K562 (cell line): ENCODE measurements at regions not wholly inside any gene's neighbourhood (a gene's known extent, or its start where the extent isn't known, plus 50 kb on each side); places are given as distances from the start of the nearest gene placed in this dataset.

Source experiments
- ATAC-seq: fragments of 200-7000 bp; cut with Tn5 transposase; 3 replicates; pipeline ENCODE4 v1.9.1; 2020; ENCODE audit warnings: moderate library complexity
- BruUV-seq: library from RNA; stranded (reverse); fragments of 400-500 nt; replicated peaks from 2 replicates; lab custom pipeline; 2021; lab: Mats Ljungman, UMichigan
- CTCF ChIA-PET: fragments of 300-600 bp; formaldehyde crosslinking; extraction: SDS; loops from one replicate; lab custom pipeline; 2021; ENCODE audit warnings: low intra/inter-chr PET ratio; lab: Yijun Ruan, JAX
- POLR2A ChIA-PET: fragments of 300-600, 350-650 bp; sonication (Branson Sonifier 250); formaldehyde crosslinking; extraction: SDS; loops from one replicate; lab custom pipeline; 2021; ENCODE audit warnings: antibody characterized with exemption, inconsistent platforms; lab: Yijun Ruan, JAX
- DNase-seq, 4 experiments: peaks; one replicate each; pipeline versions ENCODE4 v3.0.0 to v3.0.0-alpha.2; 2011 to 2018; ENCODE audit warnings: low spot score in 3 of 4, mixed read lengths in 3 of 4; ENCODE audit errors: extremely low read depth in 1 of 4
- FAIRE-seq: peaks from 2 replicates; lab custom pipeline; 2011; peaks lifted over from hg19 to GRCh38; lab: Jason Lieb, UNC
- H2AFZ ChIP-seq: 2 replicates; pipeline ENCODE4 v1.6.0; 2011; ENCODE audit warnings: low read depth, low read length, control low read depth, inconsistent platforms
- H3K27ac ChIP-seq: fragments of 200-600 bp; 3 replicates; pipeline ENCODE4 v1.8.0; 2011; ENCODE audit warnings: low read depth, mild to moderate bottlenecking, control low read depth, inconsistent platforms, low read length, moderate library complexity, mixed read lengths; ENCODE audit errors: extremely low read depth
- H3K27me3 ChIP-seq, 2 experiments: fragments of 300-600 bp in 1 of 2; 2 replicates in 1 of 2; 3 replicates in 1 of 2; pipeline versions ENCODE4 v1.6.0 to v1.8.0; 2011; ENCODE audit warnings: inconsistent platforms in 2 of 2, low read length in 2 of 2, mild to moderate bottlenecking in 1 of 2, mixed read lengths in 1 of 2, moderate library complexity in 1 of 2; ENCODE audit not compliant: control insufficient read depth in 2 of 2, insufficient read depth in 2 of 2
- H3K36me3 ChIP-seq: fragments of 300-600 bp; 3 replicates; pipeline ENCODE4 v1.8.0; 2011; ENCODE audit warnings: mild to moderate bottlenecking, low read length, inconsistent platforms; ENCODE audit not compliant: control insufficient read depth, insufficient read depth
- H3K4me1 ChIP-seq, 2 experiments: fragments of 200-600 bp in 1 of 2; replicated peaks in 1 of 2; 2 replicates in 1 of 2; 3 replicates in 1 of 2; pipeline versions ENCODE4 v1.5.1 to v1.8.0; 2011; ENCODE audit warnings: inconsistent platforms in 2 of 2, low read length in 2 of 2, mild to moderate bottlenecking in 1 of 2, mixed read lengths in 1 of 2, moderate library complexity in 1 of 2; ENCODE audit not compliant: control insufficient read depth in 2 of 2, insufficient read depth in 2 of 2
- H3K4me2 ChIP-seq: 2 replicates; pipeline ENCODE4 v1.6.1; 2011; ENCODE audit warnings: low read length, control low read depth, inconsistent platforms, mixed read lengths; ENCODE audit not compliant: insufficient read depth
- H3K4me3 ChIP-seq: fragments of 200-600 bp; sonication (generic), shearing (Covaris generic); 2 replicates; pipeline ENCODE4 v1.5.1; 2016; ENCODE audit warnings: control low read depth, inconsistent platforms
- H3K79me2 ChIP-seq: fragments of 200-600 bp; 3 replicates; pipeline ENCODE4 v1.8.0; 2011; ENCODE audit warnings: low read length, inconsistent platforms; ENCODE audit not compliant: control insufficient read depth, insufficient read depth
- H3K9ac ChIP-seq, 2 experiments: 2 replicates each; pipeline versions ENCODE4 v1.6.0 to v1.6.1; 2011; ENCODE audit warnings: low read depth in 2 of 2, low read length in 2 of 2, control low read depth in 1 of 2, inconsistent platforms in 1 of 2, mild to moderate bottlenecking in 1 of 2, mixed read lengths in 1 of 2; ENCODE audit not compliant: insufficient read depth in 1 of 2
- H3K9me1 ChIP-seq: one replicate; pipeline ENCODE4 v1.6.0; 2011; ENCODE audit warnings: inconsistent platforms, mild to moderate bottlenecking, low read length, moderate library complexity; ENCODE audit not compliant: control insufficient read depth, insufficient read depth
- H3K9me3 ChIP-seq: replicated peaks from 2 replicates; pipeline ENCODE4 v1.5.1; 2011; ENCODE audit warnings: low read depth, low read length, inconsistent platforms; ENCODE audit not compliant: control insufficient read depth, insufficient read depth
- H4K20me1 ChIP-seq: replicated peaks from 2 replicates; pipeline ENCODE4 v1.6.1; 2011; ENCODE audit warnings: low read length, inconsistent platforms, mixed read lengths; ENCODE audit not compliant: control insufficient read depth, insufficient read depth
- BRD4 ChIP-seq: fragments of 200-600 bp; sonication (generic); IDR thresholded peaks from 2 replicates; pipeline ENCODE4 v1.6.1; 2017; ENCODE audit warnings: inconsistent platforms
- ESRRA ChIP-seq: fragments of 450-650 bp; IDR thresholded peaks from 2 replicates; pipeline ENCODE4 v1.6.1; 2014; ENCODE audit warnings: low read depth, mild to moderate bottlenecking, moderate library complexity, borderline replicate concordance
- PHF21A ChIP-seq: fragments of 450-650 bp; IDR thresholded peaks from 2 replicates; pipeline ENCODE4 v1.6.1; 2017; ENCODE audit warnings: low read depth, borderline replicate concordance
- PML ChIP-seq: IDR thresholded peaks from 2 replicates; pipeline ENCODE4 v1.6.1; 2012; ENCODE audit warnings: low read length, inconsistent platforms
- RBM22 ChIP-seq: fragments of 200-400 bp; formaldehyde crosslinking; IDR thresholded peaks from 2 replicates; pipeline ENCODE4 v1.6.1; 2018; ENCODE audit warnings: low read length, low read depth; ENCODE audit not compliant: poor library complexity, severe bottlenecking
- SP1 ChIP-seq: sonication (generic); formaldehyde crosslinking; IDR thresholded peaks from 2 replicates; pipeline ENCODE4 v1.8.1; 2022; ENCODE audit warnings: mild to moderate bottlenecking, missing genetic modification reagents
- SREBF2 ChIP-seq: sonication (generic); formaldehyde crosslinking; IDR thresholded peaks from 2 replicates; pipeline ENCODE4 v1.4.0; 2020; ENCODE audit warnings: mild to moderate bottlenecking, missing genetic modification reagents
- TBP ChIP-seq: optimal IDR thresholded peaks from 2 replicates; pipeline ENCODE3; 2011; ENCODE audit warnings: low read depth, low read length, improper control_type of control experiment
- ZNF224 ChIP-seq: sonication (generic); formaldehyde crosslinking; IDR thresholded peaks from 2 replicates; pipeline ENCODE4 v1.8.0; 2022; ENCODE audit warnings: mild to moderate bottlenecking, missing genetic modification reagents
- WGBS: fragments of 100-300 bp; shearing (Covaris generic); methylation state at CpG from one replicate; pipeline ENCODE4 v1.1.6; 2016; ENCODE audit warnings: low coverage, mixed read lengths; ENCODE audit not compliant: insufficient coverage; ENCODE audit errors: missing lambda C conversion rate; 5-methylcytosine and 5-hydroxymethylcytosine counted together
- in situ Hi-C: fragments of 300-500 bp; cut with MboI; formaldehyde crosslinking; loops from 4 replicates; pipeline ENCODE4 v1.15.0; 2018; ENCODE audit warnings: inconsistent platforms, mixed read lengths
- intact Hi-C: fragments of 100-400 bp; cut with micrococcal nuclease; formaldehyde crosslinking; loops from 2 replicates; pipeline ENCODE4 v1.14.2; 2022
- TF ChIP-seq, protein P1 (sequence below): fragments of 450-650 bp; IDR thresholded peaks from 2 replicates; pipeline ENCODE4 v1.6.1; 2016
- TF ChIP-seq, protein P2 (sequence below): fragments of 450-650 bp; IDR thresholded peaks from one replicate; pipeline ENCODE4 v1.6.1; 2018; ENCODE audit warnings: mild to moderate bottlenecking, moderate library complexity; ENCODE audit not compliant: partially characterized antibody
- TF ChIP-seq, protein P3 (sequence below), 3 experiments: fragments of 200-800 bp in 1 of 3; fragments of 250-450 bp in 1 of 3; fragments of 450-650 bp in 1 of 3; sonication (Bioruptor Pico) in 1 of 3; sonication (Bioruptor generic) in 1 of 3; formaldehyde crosslinking in 1 of 3; IDR thresholded peaks; 2 replicates each; pipeline versions ENCODE4 v1.6.1 to v1.8.0; 2016 to 2022; ENCODE audit warnings: mild to moderate bottlenecking in 2 of 3, missing genetic modification characterization in 2 of 3, missing compliant biosample characterization in 1 of 3, moderate library complexity in 1 of 3
- TF ChIP-seq, protein P4 (sequence below), 2 experiments: fragments of 450-650 bp; conservative IDR thresholded peaks; 2 replicates each; pipeline ENCODE4 v1.6.1; 2017; ENCODE audit warnings: mild to moderate bottlenecking in 2 of 2, moderate library complexity in 2 of 2
- TF ChIP-seq, protein P5 (sequence below): sonication (generic); formaldehyde crosslinking; IDR thresholded peaks from 2 replicates; pipeline ENCODE4 v1.4.0; 2020; ENCODE audit warnings: mild to moderate bottlenecking, missing genetic modification reagents

DNA sequence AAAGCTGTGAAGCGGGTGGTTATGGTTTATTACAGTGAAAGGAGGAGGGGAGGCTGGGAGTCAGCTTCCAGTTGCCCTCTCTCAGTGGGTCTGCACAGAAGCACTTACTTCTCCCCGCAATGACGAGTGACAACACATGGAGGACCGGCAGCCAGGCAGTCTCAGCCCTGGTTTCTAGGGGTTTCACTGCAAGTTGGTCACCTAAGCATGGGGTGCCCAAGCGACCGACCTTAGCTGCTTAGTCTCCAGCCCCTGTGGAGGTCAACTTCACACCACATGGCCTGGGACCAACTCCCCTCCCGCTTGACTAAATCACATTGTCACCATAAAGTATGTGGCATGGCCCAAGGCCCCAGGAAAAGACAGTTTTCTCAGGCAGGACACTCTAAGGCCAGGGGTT, 99.9 kb upstream of the ZNF32 start:
- intact Hi-C loops, result no loop called here

More for the DNA sequence above, 99.9 kb upstream of the ZNF32 start:
- 1% methylated on average over 7 of the region's 7 CpGs for WGBS
- H3K27me3 ChIP-seq, result peaks cover 20 to 41% of the 10 kb centered on the region in 2 experiments
- no peak overlapping the region for H3K9ac ChIP-seq
- no peak for DNase-seq
- H3K27ac ChIP-seq, result no peak overlapping the region
- in situ Hi-C loops, result no loop called here
- H3K4me1 ChIP-seq, result no peaks in the 10 kb centered on the region
- H4K20me1 ChIP-seq, result no peaks in the 10 kb centered on the region
- H2AFZ ChIP-seq, result no peak overlapping the region
- no peak overlapping the region for H3K4me3 ChIP-seq
- no peak for ATAC-seq
- no peak overlapping the region for H3K4me2 ChIP-seq
- FAIRE-seq, result no peak
- H3K79me2 ChIP-seq, result no peaks in the 10 kb centered on the region
- no peaks in the 10 kb centered on the region for H3K36me3 ChIP-seq
- ChIA-PET POLR2A (no interaction called here), CTCF (no interaction called here)
- TF ChIP-seq SP1 (CRISPR knock-in tag), result no peak
- TF ChIP-seq TBP, result no peak
- TF ChIP-seq PHF21A, result no peak
- TF ChIP-seq, protein P1, sequence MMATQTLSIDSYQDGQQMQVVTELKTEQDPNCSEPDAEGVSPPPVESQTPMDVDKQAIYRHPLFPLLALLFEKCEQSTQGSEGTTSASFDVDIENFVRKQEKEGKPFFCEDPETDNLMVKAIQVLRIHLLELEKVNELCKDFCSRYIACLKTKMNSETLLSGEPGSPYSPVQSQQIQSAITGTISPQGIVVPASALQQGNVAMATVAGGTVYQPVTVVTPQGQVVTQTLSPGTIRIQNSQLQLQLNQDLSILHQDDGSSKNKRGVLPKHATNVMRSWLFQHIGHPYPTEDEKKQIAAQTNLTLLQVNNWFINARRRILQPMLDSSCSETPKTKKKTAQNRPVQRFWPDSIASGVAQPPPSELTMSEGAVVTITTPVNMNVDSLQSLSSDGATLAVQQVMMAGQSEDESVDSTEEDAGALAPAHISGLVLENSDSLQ, result no peak
- no peak for TF ChIP-seq ESRRA
- no peak for TF ChIP-seq RBM22
- TF ChIP-seq SREBF2 (CRISPR knock-in tag), result no peak
- TF ChIP-seq BRD4, result no peak
- TF ChIP-seq, protein P2, sequence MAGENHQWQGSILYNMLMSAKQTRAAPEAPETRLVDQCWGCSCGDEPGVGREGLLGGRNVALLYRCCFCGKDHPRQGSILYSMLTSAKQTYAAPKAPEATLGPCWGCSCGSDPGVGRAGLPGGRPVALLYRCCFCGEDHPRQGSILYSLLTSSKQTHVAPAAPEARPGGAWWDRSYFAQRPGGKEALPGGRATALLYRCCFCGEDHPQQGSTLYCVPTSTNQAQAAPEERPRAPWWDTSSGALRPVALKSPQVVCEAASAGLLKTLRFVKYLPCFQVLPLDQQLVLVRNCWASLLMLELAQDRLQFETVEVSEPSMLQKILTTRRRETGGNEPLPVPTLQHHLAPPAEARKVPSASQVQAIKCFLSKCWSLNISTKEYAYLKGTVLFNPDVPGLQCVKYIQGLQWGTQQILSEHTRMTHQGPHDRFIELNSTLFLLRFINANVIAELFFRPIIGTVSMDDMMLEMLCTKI, result no peak
- TF ChIP-seq, protein P3, sequence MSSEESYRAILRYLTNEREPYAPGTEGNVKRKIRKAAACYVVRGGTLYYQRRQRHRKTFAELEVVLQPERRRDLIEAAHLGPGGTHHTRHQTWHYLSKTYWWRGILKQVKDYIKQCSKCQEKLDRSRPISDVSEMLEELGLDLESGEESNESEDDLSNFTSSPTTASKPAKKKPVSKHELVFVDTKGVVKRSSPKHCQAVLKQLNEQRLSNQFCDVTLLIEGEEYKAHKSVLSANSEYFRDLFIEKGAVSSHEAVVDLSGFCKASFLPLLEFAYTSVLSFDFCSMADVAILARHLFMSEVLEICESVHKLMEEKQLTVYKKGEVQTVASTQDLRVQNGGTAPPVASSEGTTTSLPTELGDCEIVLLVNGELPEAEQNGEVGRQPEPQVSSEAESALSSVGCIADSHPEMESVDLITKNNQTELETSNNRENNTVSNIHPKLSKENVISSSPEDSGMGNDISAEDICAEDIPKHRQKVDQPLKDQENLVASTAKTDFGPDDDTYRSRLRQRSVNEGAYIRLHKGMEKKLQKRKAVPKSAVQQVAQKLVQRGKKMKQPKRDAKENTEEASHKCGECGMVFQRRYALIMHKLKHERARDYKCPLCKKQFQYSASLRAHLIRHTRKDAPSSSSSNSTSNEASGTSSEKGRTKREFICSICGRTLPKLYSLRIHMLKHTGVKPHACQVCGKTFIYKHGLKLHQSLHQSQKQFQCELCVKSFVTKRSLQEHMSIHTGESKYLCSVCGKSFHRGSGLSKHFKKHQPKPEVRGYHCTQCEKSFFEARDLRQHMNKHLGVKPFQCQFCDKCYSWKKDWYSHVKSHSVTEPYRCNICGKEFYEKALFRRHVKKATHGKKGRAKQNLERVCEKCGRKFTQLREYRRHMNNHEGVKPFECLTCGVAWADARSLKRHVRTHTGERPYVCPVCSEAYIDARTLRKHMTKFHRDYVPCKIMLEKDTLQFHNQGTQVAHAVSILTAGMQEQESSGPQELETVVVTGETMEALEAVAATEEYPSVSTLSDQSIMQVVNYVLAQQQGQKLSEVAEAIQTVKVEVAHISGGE (CRISPR knock-in tag; IDR thresholded peaks at IDR 0.05), result no peak
- no peak for TF ChIP-seq ZNF224 (CRISPR knock-in tag)
- TF ChIP-seq PML, result no peak
- TF ChIP-seq, protein P4, sequence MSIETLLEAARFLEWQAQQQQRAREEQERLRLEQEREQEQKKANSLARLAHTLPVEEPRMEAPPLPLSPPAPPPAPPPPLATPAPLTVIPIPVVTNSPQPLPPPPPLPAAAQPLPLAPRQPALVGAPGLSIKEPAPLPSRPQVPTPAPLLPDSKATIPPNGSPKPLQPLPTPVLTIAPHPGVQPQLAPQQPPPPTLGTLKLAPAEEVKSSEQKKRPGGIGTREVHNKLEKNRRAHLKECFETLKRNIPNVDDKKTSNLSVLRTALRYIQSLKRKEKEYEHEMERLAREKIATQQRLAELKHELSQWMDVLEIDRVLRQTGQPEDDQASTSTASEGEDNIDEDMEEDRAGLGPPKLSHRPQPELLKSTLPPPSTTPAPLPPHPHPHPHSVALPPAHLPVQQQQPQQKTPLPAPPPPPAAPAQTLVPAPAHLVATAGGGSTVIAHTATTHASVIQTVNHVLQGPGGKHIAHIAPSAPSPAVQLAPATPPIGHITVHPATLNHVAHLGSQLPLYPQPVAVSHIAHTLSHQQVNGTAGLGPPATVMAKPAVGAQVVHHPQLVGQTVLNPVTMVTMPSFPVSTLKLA (conservative IDR thresholded peaks at IDR 0.05), result no peak
- TF ChIP-seq, protein P5, sequence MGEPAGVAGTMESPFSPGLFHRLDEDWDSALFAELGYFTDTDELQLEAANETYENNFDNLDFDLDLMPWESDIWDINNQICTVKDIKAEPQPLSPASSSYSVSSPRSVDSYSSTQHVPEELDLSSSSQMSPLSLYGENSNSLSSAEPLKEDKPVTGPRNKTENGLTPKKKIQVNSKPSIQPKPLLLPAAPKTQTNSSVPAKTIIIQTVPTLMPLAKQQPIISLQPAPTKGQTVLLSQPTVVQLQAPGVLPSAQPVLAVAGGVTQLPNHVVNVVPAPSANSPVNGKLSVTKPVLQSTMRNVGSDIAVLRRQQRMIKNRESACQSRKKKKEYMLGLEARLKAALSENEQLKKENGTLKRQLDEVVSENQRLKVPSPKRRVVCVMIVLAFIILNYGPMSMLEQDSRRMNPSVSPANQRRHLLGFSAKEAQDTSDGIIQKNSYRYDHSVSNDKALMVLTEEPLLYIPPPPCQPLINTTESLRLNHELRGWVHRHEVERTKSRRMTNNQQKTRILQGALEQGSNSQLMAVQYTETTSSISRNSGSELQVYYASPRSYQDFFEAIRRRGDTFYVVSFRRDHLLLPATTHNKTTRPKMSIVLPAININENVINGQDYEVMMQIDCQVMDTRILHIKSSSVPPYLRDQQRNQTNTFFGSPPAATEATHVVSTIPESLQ, result no peak
- H3K9me1 ChIP-seq, result no peaks in the 10 kb centered on the region
- no TSS peak for BruUV-seq
- H3K9me3 ChIP-seq, result no peaks in the 10 kb centered on the region
